GM23338 (cell line): ENCODE measurements at regions not wholly inside any gene's neighbourhood (a gene's known extent, or its start where the extent isn't known, plus 50 kb on each side); places are given as distances from the start of the nearest gene placed in this dataset.

Experiments
- ATAC-seq: fragments of 200-7000 bp; cut with Tn5 transposase; 3 replicates; pipeline ENCODE4 v1.9.1; 2020
- DNase-seq: peaks from one replicate; pipeline ENCODE4 v3.0.0-alpha.2; 2015; ENCODE audit warnings: low spot score
- H2AFZ ChIP-seq: fragments of 200-600 bp; sonication (generic); 2 replicates; pipeline ENCODE4 v1.8.0; 2016; ENCODE audit warnings: antibody characterized with exemption, mild to moderate bottlenecking, moderate library complexity
- H3F3A ChIP-seq: fragments of 200-600 bp; sonication (generic); replicated peaks from 2 replicates; pipeline ENCODE4 v1.8.0; 2017; ENCODE audit warnings: antibody characterized with exemption, mixed run types, low read depth
- H3K27ac ChIP-seq: fragments of 200-600 bp; sonication (generic); 2 replicates; pipeline ENCODE4 v1.6.1; 2016; ENCODE audit warnings: low read depth
- H3K27me3 ChIP-seq: fragments of 200-600 bp; sonication (generic); 2 replicates; pipeline ENCODE4 v1.8.0; 2016; ENCODE audit warnings: mild to moderate bottlenecking, mixed run types, moderate library complexity; ENCODE audit not compliant: insufficient read depth
- H3K36me3 ChIP-seq: fragments of 200-600 bp; sonication (generic); 2 replicates; pipeline ENCODE4 v1.8.0; 2016; ENCODE audit warnings: mild to moderate bottlenecking; ENCODE audit not compliant: insufficient read depth
- H3K4me1 ChIP-seq: fragments of 200-600 bp; sonication (generic); 2 replicates; pipeline ENCODE4 v1.8.0; 2016; ENCODE audit warnings: mild to moderate bottlenecking, moderate library complexity; ENCODE audit not compliant: insufficient read depth
- H3K4me2 ChIP-seq: fragments of 200-600 bp; sonication (generic); 2 replicates; pipeline ENCODE4 v1.7.1; 2017; ENCODE audit warnings: mixed run types
- H3K4me3 ChIP-seq: fragments of 200-600 bp; sonication (generic); 2 replicates; pipeline ENCODE4 v1.6.1; 2016; ENCODE audit warnings: mixed run types
- H3K79me2 ChIP-seq: fragments of 200-600 bp; sonication (generic); replicated peaks from 2 replicates; pipeline ENCODE4 v1.8.0; 2017; ENCODE audit warnings: mild to moderate bottlenecking; ENCODE audit not compliant: insufficient read depth
- H3K9me2 ChIP-seq: fragments of 200-600 bp; sonication (generic); 2 replicates; pipeline ENCODE4 v1.8.0; 2017; ENCODE audit not compliant: insufficient read depth
- H4K20me1 ChIP-seq: fragments of 200-600 bp; sonication (generic); replicated peaks from 2 replicates; pipeline ENCODE4 v1.8.0; 2017; ENCODE audit warnings: mild to moderate bottlenecking; ENCODE audit not compliant: insufficient read depth
- H3K27ac Mint-ChIP-seq: 2 replicates; pipeline ENCODE4 v1.8.0; 2020; ENCODE audit warnings: inconsistent platforms, mild to moderate bottlenecking, moderate library complexity, mixed read lengths
- H3K27me3 Mint-ChIP-seq: 3 replicates; pipeline ENCODE4 v1.8.0; 2022; ENCODE audit warnings: low read depth, mild to moderate bottlenecking, moderate library complexity, mixed read lengths, inconsistent platforms; ENCODE audit not compliant: insufficient read depth, poor library complexity
- H3K36me3 Mint-ChIP-seq: 3 replicates; pipeline ENCODE4 v1.8.0; 2021; ENCODE audit warnings: low read depth, mild to moderate bottlenecking, inconsistent platforms, moderate library complexity, mixed read lengths
- H3K4me1 Mint-ChIP-seq: 3 replicates; pipeline ENCODE4 v1.8.0; 2020; ENCODE audit warnings: mild to moderate bottlenecking, inconsistent platforms, mixed read lengths
- H3K4me3 Mint-ChIP-seq: 3 replicates; pipeline ENCODE4 v1.8.0; 2021; ENCODE audit warnings: moderate library complexity, mild to moderate bottlenecking, inconsistent platforms, mixed read lengths
- H3K9me3 Mint-ChIP-seq: 3 replicates; pipeline ENCODE4 v1.8.0; 2020; ENCODE audit warnings: moderate library complexity, mild to moderate bottlenecking, inconsistent platforms, mixed read lengths
- EZH2 ChIP-seq: fragments of 200-600 bp; sonication (generic); IDR thresholded peaks from one replicate; pipeline ENCODE4 v1.8.0; 2017; ENCODE audit warnings: antibody characterized with exemption, mild to moderate bottlenecking, low read depth; ENCODE audit not compliant: unreplicated experiment
- JUNB ChIP-seq: IDR thresholded peaks from one replicate; pipeline ENCODE4 v1.6.1; 2016; ENCODE audit warnings: antibody characterized with exemption; ENCODE audit not compliant: unreplicated experiment
- NANOG ChIP-seq: IDR thresholded peaks from 2 replicates; pipeline ENCODE4 v1.6.1; 2016; ENCODE audit warnings: antibody characterized with exemption, borderline replicate concordance
- POLR2AphosphoS5 ChIP-seq: IDR thresholded peaks from 2 replicates; pipeline ENCODE4 v1.6.1; 2016; ENCODE audit warnings: antibody characterized with exemption, low read depth
- ZNF331 ChIP-seq: fragments of 250-450 bp; sonication (Bioruptor Pico); IDR thresholded peaks from 2 replicates; pipeline ENCODE4 v1.5.0; 2020; ENCODE audit warnings: low read depth, mild to moderate bottlenecking, moderate library complexity
- TF ChIP-seq, protein P1 (sequence below): IDR thresholded peaks from one replicate; pipeline ENCODE4 v1.6.1; 2018; ENCODE audit warnings: antibody characterized with exemption; ENCODE audit not compliant: unreplicated experiment
- TF ChIP-seq, protein P2 (sequence below): fragments of 250-450 bp; sonication (Bioruptor Pico); IDR thresholded peaks from 2 replicates; pipeline ENCODE4 v1.5.0; 2020; ENCODE audit warnings: mild to moderate bottlenecking, moderate library complexity
- TF ChIP-seq, protein P3 (sequence below), 2 experiments: fragments of 200-600 bp in 1 of 2; sonication (generic) in 1 of 2; conservative IDR thresholded peaks; 2 replicates each; pipeline versions ENCODE4 v1.5.1 to v1.6.1; 2016 to 2017; ENCODE audit warnings: antibody characterized with exemption in 2 of 2, low read depth in 2 of 2, mild to moderate bottlenecking in 2 of 2, moderate library complexity in 1 of 2
- TF ChIP-seq, protein P4 (sequence below): IDR thresholded peaks from 2 replicates; pipeline ENCODE4 v1.6.1; 2016; ENCODE audit warnings: antibody characterized with exemption

DNA sequence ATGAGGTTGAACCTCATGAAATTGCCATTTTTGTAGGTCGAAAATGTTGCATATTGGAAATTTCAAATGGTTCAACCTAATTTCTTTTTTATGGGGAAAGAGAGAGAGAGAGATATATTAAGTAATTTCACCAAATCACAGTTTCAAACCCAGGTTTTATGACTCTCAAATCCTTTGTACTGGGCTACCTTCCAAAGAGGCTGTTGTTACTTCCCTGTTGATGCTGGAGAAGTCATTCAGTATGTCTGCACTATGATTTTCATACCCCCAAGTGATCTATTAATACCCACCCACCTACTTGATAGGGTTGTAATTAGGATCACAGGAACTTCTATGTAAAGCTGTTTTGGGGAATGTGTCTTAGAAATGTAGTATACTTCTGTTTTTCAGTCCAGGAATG is 109.9 kb downstream of the ZNF330 start:
- H3K4me1 ChIP-seq = no peaks in the 10 kb centered on the region
- Mint-ChIP-seq H3K4me1 (no peaks in the 10 kb centered on the region), H3K4me3 (no peak overlapping the region), H3K36me3 (no peaks in the 10 kb centered on the region), H3K27me3 (peaks cover 4% of the 10 kb centered on the region), H3K27ac (no peak overlapping the region), H3K9me3 (no peaks in the 10 kb centered on the region; the same call in 2 of the 3 replicates)
- H3K4me2 ChIP-seq = no peak overlapping the region
- H3K27me3 ChIP-seq = peaks cover 11% of the 10 kb centered on the region; the same call in 1 of the 2 replicates
- DNase-seq (no peak), ATAC-seq (no peak)
- no peak overlapping the region for H3K27ac ChIP-seq
- H3K36me3 ChIP-seq = no peaks in the 10 kb centered on the region
- no peak overlapping the region for H2AFZ ChIP-seq
- no peaks in the 10 kb centered on the region for H4K20me1 ChIP-seq
- TF ChIP-seq, protein P1, sequence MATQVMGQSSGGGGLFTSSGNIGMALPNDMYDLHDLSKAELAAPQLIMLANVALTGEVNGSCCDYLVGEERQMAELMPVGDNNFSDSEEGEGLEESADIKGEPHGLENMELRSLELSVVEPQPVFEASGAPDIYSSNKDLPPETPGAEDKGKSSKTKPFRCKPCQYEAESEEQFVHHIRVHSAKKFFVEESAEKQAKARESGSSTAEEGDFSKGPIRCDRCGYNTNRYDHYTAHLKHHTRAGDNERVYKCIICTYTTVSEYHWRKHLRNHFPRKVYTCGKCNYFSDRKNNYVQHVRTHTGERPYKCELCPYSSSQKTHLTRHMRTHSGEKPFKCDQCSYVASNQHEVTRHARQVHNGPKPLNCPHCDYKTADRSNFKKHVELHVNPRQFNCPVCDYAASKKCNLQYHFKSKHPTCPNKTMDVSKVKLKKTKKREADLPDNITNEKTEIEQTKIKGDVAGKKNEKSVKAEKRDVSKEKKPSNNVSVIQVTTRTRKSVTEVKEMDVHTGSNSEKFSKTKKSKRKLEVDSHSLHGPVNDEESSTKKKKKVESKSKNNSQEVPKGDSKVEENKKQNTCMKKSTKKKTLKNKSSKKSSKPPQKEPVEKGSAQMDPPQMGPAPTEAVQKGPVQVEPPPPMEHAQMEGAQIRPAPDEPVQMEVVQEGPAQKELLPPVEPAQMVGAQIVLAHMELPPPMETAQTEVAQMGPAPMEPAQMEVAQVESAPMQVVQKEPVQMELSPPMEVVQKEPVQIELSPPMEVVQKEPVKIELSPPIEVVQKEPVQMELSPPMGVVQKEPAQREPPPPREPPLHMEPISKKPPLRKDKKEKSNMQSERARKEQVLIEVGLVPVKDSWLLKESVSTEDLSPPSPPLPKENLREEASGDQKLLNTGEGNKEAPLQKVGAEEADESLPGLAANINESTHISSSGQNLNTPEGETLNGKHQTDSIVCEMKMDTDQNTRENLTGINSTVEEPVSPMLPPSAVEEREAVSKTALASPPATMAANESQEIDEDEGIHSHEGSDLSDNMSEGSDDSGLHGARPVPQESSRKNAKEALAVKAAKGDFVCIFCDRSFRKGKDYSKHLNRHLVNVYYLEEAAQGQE = no peak
- TF ChIP-seq ZNF331 (CRISPR knock-in tag) = no peak
- TF ChIP-seq, protein P2, sequence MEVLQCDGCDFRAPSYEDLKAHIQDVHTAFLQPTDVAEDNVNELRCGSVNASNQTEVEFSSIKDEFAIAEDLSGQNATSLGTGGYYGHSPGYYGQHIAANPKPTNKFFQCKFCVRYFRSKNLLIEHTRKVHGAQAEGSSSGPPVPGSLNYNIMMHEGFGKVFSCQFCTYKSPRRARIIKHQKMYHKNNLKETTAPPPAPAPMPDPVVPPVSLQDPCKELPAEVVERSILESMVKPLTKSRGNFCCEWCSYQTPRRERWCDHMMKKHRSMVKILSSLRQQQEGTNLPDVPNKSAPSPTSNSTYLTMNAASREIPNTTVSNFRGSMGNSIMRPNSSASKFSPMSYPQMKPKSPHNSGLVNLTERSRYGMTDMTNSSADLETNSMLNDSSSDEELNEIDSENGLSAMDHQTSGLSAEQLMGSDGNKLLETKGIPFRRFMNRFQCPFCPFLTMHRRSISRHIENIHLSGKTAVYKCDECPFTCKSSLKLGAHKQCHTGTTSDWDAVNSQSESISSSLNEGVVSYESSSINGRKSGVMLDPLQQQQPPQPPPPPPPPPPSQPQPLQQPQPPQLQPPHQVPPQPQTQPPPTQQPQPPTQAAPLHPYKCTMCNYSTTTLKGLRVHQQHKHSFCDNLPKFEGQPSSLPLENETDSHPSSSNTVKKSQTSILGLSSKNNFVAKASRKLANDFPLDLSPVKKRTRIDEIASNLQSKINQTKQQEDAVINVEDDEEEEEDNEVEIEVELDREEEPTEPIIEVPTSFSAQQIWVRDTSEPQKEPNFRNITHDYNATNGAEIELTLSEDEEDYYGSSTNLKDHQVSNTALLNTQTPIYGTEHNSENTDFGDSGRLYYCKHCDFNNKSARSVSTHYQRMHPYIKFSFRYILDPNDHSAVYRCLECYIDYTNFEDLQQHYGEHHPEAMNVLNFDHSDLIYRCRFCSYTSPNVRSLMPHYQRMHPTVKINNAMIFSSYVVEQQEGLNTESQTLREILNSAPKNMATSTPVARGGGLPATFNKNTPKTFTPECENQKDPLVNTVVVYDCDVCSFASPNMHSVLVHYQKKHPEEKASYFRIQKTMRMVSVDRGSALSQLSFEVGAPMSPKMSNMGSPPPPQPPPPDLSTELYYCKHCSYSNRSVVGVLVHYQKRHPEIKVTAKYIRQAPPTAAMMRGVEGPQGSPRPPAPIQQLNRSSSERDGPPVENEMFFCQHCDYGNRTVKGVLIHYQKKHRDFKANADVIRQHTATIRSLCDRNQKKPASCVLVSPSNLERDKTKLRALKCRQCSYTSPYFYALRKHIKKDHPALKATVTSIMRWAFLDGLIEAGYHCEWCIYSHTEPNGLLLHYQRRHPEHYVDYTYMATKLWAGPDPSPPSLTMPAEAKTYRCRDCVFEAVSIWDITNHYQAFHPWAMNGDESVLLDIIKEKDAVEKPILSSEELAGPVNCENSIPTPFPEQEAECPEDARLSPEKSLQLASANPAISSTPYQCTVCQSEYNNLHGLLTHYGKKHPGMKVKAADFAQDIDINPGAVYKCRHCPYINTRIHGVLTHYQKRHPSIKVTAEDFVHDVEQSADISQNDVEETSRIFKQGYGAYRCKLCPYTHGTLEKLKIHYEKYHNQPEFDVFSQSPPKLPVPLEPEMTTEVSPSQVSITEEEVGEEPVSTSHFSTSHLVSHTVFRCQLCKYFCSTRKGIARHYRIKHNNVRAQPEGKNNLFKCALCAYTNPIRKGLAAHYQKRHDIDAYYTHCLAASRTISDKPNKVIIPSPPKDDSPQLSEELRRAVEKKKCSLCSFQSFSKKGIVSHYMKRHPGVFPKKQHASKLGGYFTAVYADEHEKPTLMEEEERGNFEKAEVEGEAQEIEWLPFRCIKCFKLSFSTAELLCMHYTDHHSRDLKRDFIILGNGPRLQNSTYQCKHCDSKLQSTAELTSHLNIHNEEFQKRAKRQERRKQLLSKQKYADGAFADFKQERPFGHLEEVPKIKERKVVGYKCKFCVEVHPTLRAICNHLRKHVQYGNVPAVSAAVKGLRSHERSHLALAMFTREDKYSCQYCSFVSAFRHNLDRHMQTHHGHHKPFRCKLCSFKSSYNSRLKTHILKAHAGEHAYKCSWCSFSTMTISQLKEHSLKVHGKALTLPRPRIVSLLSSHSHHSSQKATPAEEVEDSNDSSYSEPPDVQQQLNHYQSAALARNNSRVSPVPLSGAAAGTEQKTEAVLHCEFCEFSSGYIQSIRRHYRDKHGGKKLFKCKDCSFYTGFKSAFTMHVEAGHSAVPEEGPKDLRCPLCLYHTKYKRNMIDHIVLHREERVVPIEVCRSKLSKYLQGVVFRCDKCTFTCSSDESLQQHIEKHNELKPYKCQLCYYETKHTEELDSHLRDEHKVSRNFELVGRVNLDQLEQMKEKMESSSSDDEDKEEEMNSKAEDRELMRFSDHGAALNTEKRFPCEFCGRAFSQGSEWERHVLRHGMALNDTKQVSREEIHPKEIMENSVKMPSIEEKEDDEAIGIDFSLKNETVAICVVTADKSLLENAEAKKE (CRISPR knock-in tag) = no peak
- TF ChIP-seq JUNB = no peak
- TF ChIP-seq, protein P3, sequence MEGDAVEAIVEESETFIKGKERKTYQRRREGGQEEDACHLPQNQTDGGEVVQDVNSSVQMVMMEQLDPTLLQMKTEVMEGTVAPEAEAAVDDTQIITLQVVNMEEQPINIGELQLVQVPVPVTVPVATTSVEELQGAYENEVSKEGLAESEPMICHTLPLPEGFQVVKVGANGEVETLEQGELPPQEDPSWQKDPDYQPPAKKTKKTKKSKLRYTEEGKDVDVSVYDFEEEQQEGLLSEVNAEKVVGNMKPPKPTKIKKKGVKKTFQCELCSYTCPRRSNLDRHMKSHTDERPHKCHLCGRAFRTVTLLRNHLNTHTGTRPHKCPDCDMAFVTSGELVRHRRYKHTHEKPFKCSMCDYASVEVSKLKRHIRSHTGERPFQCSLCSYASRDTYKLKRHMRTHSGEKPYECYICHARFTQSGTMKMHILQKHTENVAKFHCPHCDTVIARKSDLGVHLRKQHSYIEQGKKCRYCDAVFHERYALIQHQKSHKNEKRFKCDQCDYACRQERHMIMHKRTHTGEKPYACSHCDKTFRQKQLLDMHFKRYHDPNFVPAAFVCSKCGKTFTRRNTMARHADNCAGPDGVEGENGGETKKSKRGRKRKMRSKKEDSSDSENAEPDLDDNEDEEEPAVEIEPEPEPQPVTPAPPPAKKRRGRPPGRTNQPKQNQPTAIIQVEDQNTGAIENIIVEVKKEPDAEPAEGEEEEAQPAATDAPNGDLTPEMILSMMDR (conservative IDR thresholded peaks at IDR 0.05; ENCODE audit: low read depth in 2 of 2) = no peak
- TF ChIP-seq NANOG = no peak
- TF ChIP-seq POLR2AphosphoS5 = no peak
- TF ChIP-seq, protein P4, sequence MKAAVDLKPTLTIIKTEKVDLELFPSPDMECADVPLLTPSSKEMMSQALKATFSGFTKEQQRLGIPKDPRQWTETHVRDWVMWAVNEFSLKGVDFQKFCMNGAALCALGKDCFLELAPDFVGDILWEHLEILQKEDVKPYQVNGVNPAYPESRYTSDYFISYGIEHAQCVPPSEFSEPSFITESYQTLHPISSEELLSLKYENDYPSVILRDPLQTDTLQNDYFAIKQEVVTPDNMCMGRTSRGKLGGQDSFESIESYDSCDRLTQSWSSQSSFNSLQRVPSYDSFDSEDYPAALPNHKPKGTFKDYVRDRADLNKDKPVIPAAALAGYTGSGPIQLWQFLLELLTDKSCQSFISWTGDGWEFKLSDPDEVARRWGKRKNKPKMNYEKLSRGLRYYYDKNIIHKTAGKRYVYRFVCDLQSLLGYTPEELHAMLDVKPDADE = no peak
- no peak for TF ChIP-seq EZH2
- no peaks in the 10 kb centered on the region for H3K9me2 ChIP-seq
- no peak overlapping the region for H3K4me3 ChIP-seq
- no peaks in the 10 kb centered on the region for H3K79me2 ChIP-seq
- no peaks in the 10 kb centered on the region for H3F3A ChIP-seq
